ENCODE measurements at regions not wholly inside any gene's neighbourhood (a gene's known extent, or its start where the extent isn't known, plus 50 kb on each side); places are given as distances from the start of the nearest gene placed in this dataset.
"Not testable (repeated sequence)": the region's sequence is repeated elsewhere in the genome, so short reads cannot be mapped to it uniquely, and the experiment has no call there.

GRCh38 chr10:4278186-4278585 is 493.2 kb upstream of the KLF6 start:
- ATAC-seq (no peak), DNase-seq (no peak)
- no peak overlapping the region for H3K4me3 Mint-ChIP-seq
- peaks cover 11% of the 10 kb centered on the region for H3K27me3 Mint-ChIP-seq
- no peak overlapping the region for H3K27ac Mint-ChIP-seq
- no peaks in the 10 kb centered on the region for H3K36me3 Mint-ChIP-seq (ENCODE audit: low read depth)
- H3K9me3 ChIP-seq (ENCODE audit: control insufficient read depth, low read length, poor library complexity, severe bottlenecking) = no peaks in the 10 kb centered on the region
- peaks cover 2% of the 10 kb centered on the region for H3K4me1 Mint-ChIP-seq

- H3K27me3 Mint-ChIP-seq = peaks cover 6% of the 10 kb centered on the region
- no peak overlapping the region for H3K4me3 Mint-ChIP-seq
- no peaks in the 10 kb centered on the region for H3K36me3 Mint-ChIP-seq (ENCODE audit: low read depth)
- no peaks in the 10 kb centered on the region for H3K9me3 ChIP-seq (ENCODE audit: control insufficient read depth, low read length, poor library complexity, severe bottlenecking)
- no peak for DNase-seq
- no peak overlapping the region for H3K27ac Mint-ChIP-seq
- no peak for ATAC-seq
- H3K4me1 Mint-ChIP-seq = peaks cover 2% of the 10 kb centered on the region
Observed at GRCh38 chr10:4276151-4276550, 491.1 kb upstream of the KLF6 start.

- not testable (repeated sequence) for H3K4me3 Mint-ChIP-seq; H3K36me3 Mint-ChIP-seq (ENCODE audit: low read depth); H3K4me1 Mint-ChIP-seq; H3K27ac Mint-ChIP-seq; DNase-seq; ATAC-seq; H3K9me3 ChIP-seq (ENCODE audit: control insufficient read depth, low read length, poor library complexity, severe bottlenecking)
- H3K27me3 Mint-ChIP-seq = peaks cover 14% of the 10 kb centered on the region
Observed at GRCh38 chr10:4274671-4275070, 489.7 kb upstream of the KLF6 start.

GRCh38 chr10:4271193-4271592 is 486.2 kb upstream of the KLF6 start:
- Mint-ChIP-seq H3K4me3 (no peak overlapping the region), H3K27me3 (peaks cover 10% of the 10 kb centered on the region), H3K4me1 (peaks cover 3% of the 10 kb centered on the region), H3K27ac (no peak overlapping the region), H3K36me3 (ENCODE audit: low read depth) (no peaks in the 10 kb centered on the region)
- DNase-seq = no peak
- no peak for ATAC-seq
- no peaks in the 10 kb centered on the region for H3K9me3 ChIP-seq (ENCODE audit: control insufficient read depth, low read length, poor library complexity, severe bottlenecking)

GRCh38 chr10:4270116-4270515 is 485.1 kb upstream of the KLF6 start:
- H3K4me1 Mint-ChIP-seq = peaks cover 6% of the 10 kb centered on the region
- ATAC-seq = no peak
- no peaks in the 10 kb centered on the region for H3K9me3 ChIP-seq (ENCODE audit: control insufficient read depth, low read length, poor library complexity, severe bottlenecking)
- H3K27ac Mint-ChIP-seq = peak overlapping the region; percentile 27
- H3K36me3 Mint-ChIP-seq (ENCODE audit: low read depth) = no peaks in the 10 kb centered on the region
- no peak overlapping the region for H3K4me3 Mint-ChIP-seq
- DNase-seq = no peak
- H3K27me3 Mint-ChIP-seq = peaks cover 10% of the 10 kb centered on the region

GRCh38 chr10:4268490-4268889 is 483.5 kb upstream of the KLF6 start:
- not testable (repeated sequence) for H3K9me3 ChIP-seq (ENCODE audit: control insufficient read depth, low read length, poor library complexity, severe bottlenecking); H3K27ac Mint-ChIP-seq; H3K4me1 Mint-ChIP-seq; H3K4me3 Mint-ChIP-seq; H3K36me3 Mint-ChIP-seq (ENCODE audit: low read depth); DNase-seq; ATAC-seq
- peaks cover 14% of the 10 kb centered on the region for H3K27me3 Mint-ChIP-seq

GRCh38 chr10:4267086-4267773 is 482.2 kb upstream of the KLF6 start:
- ATAC-seq = no peak
- Mint-ChIP-seq H3K4me1 (peaks cover 6% of the 10 kb centered on the region), H3K36me3 (ENCODE audit: low read depth) (no peaks in the 10 kb centered on the region), H3K27ac (peak overlapping the region; percentile 10), H3K27me3 (peaks cover 14% of the 10 kb centered on the region), H3K4me3 (no peak overlapping the region)
- no peaks in the 10 kb centered on the region for H3K9me3 ChIP-seq (ENCODE audit: control insufficient read depth, low read length, poor library complexity, severe bottlenecking)
- DNase-seq = no peak

DNA sequence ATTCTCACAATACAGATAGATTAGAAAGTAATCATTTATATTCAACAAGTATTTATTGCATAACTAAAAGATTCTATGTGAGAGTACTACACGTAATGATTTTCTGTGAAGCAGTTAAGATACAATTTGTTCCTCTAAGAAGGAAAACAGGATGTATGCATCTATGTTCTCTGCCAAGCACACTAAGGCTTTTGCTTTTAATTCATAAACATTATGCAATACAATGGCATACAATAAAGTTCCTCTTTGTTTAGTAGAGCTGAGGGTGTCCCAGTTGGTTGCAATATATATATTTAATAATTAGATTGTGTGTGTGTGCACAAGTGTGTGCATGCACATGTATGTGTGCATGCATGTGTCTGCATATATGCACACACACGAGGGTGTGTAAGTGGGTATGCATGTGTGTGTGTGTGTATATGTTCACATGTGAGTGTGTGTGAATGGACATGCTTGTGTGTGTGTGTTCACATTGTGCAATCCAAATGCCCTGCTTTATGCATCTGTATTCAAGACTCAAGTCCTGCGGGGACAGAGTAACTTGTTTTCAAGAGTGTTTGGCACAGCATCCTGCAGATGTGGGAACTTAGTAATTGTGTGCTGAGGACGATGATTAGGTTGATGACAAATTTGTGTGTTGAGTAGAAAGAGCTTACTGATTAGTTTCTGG is 481.5 kb upstream of the KLF6 start:
- no peak for DNase-seq
- Mint-ChIP-seq H3K4me1 (peaks cover 8% of the 10 kb centered on the region), H3K27me3 (peaks cover 14% of the 10 kb centered on the region), H3K36me3 (ENCODE audit: low read depth) (no peaks in the 10 kb centered on the region), H3K4me3 (no peak overlapping the region), H3K27ac (no peak overlapping the region)
- no peaks in the 10 kb centered on the region for H3K9me3 ChIP-seq (ENCODE audit: control insufficient read depth, low read length, poor library complexity, severe bottlenecking)
- ATAC-seq = no peak

GRCh38 chr10:4265964-4266363 is 481.0 kb upstream of the KLF6 start:
- no peaks in the 10 kb centered on the region for H3K36me3 Mint-ChIP-seq (ENCODE audit: low read depth)
- ATAC-seq (no peak), DNase-seq (no peak)
- no peaks in the 10 kb centered on the region for H3K9me3 ChIP-seq (ENCODE audit: control insufficient read depth, low read length, poor library complexity, severe bottlenecking)
- H3K27ac Mint-ChIP-seq = no peak overlapping the region
- no peak overlapping the region for H3K4me3 Mint-ChIP-seq
- H3K4me1 Mint-ChIP-seq = peaks cover 8% of the 10 kb centered on the region
- peaks cover 11% of the 10 kb centered on the region for H3K27me3 Mint-ChIP-seq

- H3K4me1 Mint-ChIP-seq = peaks cover 5% of the 10 kb centered on the region
- H3K4me3 Mint-ChIP-seq = no peak overlapping the region
- DNase-seq = no peak
- peaks cover 4% of the 10 kb centered on the region for H3K27me3 Mint-ChIP-seq
- ATAC-seq = no peak
- H3K9me3 ChIP-seq (ENCODE audit: control insufficient read depth, low read length, poor library complexity, severe bottlenecking) = no peaks in the 10 kb centered on the region
- H3K27ac Mint-ChIP-seq = no peak overlapping the region
- H3K36me3 Mint-ChIP-seq (ENCODE audit: low read depth) = no peaks in the 10 kb centered on the region
Observed at GRCh38 chr10:4264209-4264865, 479.3 kb upstream of the KLF6 start.

- Mint-ChIP-seq H3K4me3 (no peak overlapping the region), H3K4me1 (peaks cover 5% of the 10 kb centered on the region)
- no peak for ATAC-seq
Observed at GRCh38 chr10:4263601-4263921, 478.6 kb upstream of the KLF6 start.

GRCh38 chr10:4262870-4263600 is 478.0 kb upstream of the KLF6 start:
- Mint-ChIP-seq H3K36me3 (ENCODE audit: low read depth) (no peaks in the 10 kb centered on the region), H3K27ac (no peak overlapping the region), H3K4me1 (peaks cover 5% of the 10 kb centered on the region), H3K4me3 (no peak overlapping the region), H3K27me3 (peaks cover 4% of the 10 kb centered on the region)
- DNase-seq (no peak), ATAC-seq (no peak)
- H3K9me3 ChIP-seq (ENCODE audit: control insufficient read depth, low read length, poor library complexity, severe bottlenecking) = no peaks in the 10 kb centered on the region

More at GRCh38 chr10:4263601-4263921, 478.6 kb upstream of the KLF6 start:
- Mint-ChIP-seq H3K27ac (no peak overlapping the region), H3K36me3 (ENCODE audit: low read depth) (no peaks in the 10 kb centered on the region), H3K27me3 (peaks cover 4% of the 10 kb centered on the region)
- DNase-seq = no peak
- H3K9me3 ChIP-seq (ENCODE audit: control insufficient read depth, low read length, poor library complexity, severe bottlenecking) = no peaks in the 10 kb centered on the region

DNA sequence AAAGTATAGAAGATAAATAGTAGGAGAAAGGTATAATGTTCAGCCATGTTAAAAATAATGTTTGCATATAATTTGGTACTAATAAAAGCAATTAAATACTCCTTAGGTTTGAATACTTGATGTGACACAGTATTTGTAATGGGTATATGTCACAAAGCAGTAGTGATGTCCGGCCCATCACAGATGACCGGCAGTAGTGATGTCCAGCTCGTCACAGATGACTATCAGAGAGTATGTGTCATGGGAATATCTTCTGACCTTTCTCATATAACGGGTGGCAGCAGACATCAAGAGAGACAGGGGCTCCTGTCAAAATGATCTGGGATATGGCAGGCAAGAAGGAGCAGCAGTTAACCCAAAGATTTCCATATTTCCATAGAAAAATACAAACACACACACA is 477.4 kb upstream of the KLF6 start:
- DNase-seq (no peak), ATAC-seq (no peak)
- Mint-ChIP-seq H3K4me1 (peaks cover 5% of the 10 kb centered on the region), H3K27ac (no peak overlapping the region), H3K36me3 (ENCODE audit: low read depth) (no peaks in the 10 kb centered on the region), H3K27me3 (peaks cover 4% of the 10 kb centered on the region), H3K4me3 (no peak overlapping the region)
- H3K9me3 ChIP-seq (ENCODE audit: control insufficient read depth, low read length, poor library complexity, severe bottlenecking) = no peaks in the 10 kb centered on the region
